NCI-H524 (cell line): ENCODE measurements at regions not wholly inside any gene's neighbourhood (a gene's known extent, or its start where the extent isn't known, plus 50 kb on each side); places are given as distances from the start of the nearest gene placed in this dataset.
A peak's percentile ranks its signal among the peaks of the same experiment; 100 is the strongest.

Source experiments
- DNase-seq, 2 experiments: peaks; one replicate each; lab custom pipeline; 2025; lab: John Stamatoyannopoulos, UW

DNA sequence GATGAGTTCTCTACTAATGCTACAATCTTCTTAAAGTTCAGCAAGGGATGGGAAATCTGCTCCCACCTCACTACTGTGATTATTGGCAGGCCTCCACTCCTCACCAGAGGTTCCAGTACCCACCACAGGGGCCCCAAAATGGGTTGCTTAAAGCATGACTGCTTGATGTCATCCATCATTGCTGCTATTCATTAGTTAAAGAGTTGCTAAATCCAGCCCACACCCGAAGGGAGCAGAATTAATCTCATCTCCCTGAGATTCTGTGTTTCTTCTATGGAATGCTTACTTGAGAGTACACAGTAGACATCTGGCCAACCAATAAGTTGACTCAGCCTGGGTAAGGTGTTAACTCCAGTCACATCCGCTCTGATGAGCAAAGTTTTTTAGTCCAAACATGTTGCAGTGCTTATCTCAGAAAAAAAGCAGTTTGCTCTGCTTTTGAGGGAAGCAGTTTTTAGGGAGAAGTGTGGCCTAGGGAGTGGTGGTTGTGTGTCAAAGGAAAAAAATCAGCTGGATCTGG is 690.2 kb upstream of the POU3F3 start:
- peak in 1 of 2 experiments; percentile 22 for DNase-seq

DNA sequence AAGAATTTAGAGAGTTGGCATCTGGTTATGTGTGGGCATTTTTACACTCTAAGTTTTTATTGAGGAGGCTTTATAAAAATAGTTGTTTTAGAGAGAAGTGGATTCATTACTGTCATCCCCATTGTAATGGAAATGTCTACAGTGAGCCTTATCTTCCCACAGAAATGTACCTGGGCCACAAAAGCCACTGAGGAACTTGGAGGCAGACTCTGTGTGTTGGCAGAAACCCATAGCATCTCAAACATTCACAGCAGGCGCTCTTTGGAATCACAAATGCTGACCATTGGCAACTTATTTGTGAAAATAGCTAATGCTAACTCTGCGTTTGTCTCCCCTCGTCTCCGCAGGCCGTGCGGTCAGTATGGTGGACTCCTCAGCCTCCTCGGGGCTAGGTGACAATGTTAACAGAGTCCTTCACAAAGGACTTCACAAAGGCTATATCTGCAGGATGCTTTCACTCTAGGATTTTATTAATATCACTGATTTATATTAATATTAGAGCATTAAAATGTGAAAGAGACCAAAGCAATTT is 689.1 kb upstream of the POU3F3 start:
- no peak for DNase-seq

DNA sequence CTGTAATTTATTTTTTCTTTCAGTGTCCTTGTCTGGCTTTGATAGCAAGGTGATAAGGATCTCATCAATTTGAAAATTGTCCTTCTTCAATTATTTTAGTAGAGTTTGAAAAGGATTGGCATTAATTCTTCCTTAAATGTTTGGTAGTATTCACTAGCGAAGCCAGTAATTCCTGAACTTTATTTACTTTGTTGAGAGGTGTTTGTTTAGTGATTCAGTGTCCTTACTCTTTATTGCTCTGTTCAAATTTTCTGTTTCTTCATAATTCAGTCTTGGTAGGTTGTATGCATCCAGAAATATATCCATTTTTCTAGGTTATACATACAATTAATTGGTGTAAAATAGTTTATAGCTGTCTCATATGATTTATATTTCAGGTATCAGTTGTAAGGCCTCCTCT is 676.7 kb upstream of the POU3F3 start:
- no peak for DNase-seq

DNA sequence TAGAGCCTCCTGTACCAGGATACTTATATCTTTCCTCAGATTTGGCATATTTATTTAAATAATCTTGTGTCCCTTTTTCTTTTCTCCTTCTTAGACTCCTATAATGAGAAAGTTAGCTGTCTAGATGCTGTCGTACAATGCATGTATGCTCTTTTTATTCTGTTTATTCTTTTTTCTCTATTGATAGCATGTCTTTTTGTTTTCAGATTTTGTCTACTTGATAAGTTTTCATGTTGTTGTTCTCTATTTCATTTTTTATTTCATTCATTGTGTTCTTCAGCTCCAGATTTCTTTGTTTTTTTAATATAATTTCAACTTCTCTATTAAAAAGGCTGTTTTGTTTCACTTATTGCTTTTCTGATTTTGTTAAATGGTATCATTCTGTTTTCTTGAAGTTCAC is 674.3 kb upstream of the POU3F3 start:
- no peak for DNase-seq

DNA sequence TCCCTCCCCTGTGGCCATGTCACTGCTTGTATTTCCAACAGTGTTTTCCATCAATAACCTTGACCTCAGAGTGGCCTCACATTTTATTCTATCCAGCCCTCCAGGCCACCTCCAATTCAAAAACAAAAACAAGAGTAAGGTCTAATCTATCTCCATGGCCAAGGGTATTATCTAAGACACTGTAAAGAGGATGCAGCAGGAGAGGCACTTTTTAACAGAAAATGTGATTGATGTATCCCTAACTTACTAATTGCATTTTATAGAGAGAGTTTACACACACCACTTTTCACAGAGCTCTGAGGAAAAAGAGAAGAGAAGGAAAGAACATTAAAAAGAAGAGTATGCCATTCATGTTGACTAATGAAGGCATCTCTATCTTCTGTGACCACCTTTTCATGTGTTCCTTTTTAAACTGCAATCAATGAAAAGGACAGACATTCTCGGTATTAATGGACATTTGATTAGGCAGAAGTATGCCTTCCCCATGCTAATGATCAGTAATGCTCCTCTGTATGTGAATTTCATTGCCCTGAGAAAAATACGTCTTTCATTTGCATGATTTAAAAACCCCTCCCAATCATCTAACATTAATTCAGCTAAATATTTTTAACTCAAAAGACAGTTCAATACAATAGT is 653.3 kb upstream of the POU3F3 start:
- DNase-seq = no peak

DNA sequence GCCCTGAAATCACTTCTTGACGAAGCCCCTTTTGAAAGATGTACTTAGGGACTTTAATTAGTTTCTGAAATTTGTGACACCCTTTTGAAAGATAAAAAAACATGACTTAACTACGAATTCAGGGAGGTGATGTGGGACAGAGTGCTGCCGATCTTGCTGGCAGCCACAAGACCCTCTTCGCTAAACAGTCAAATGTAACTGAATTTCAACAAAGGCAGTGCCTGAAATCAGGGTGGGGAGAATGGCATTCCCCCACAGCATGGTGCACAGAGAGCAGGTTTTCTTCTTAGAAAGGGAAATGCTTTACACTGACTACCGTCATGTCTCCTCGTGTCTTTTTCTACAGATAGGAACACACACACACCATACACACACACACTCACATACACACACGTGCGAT is 640.2 kb upstream of the POU3F3 start:
- DNase-seq = no peak

DNA sequence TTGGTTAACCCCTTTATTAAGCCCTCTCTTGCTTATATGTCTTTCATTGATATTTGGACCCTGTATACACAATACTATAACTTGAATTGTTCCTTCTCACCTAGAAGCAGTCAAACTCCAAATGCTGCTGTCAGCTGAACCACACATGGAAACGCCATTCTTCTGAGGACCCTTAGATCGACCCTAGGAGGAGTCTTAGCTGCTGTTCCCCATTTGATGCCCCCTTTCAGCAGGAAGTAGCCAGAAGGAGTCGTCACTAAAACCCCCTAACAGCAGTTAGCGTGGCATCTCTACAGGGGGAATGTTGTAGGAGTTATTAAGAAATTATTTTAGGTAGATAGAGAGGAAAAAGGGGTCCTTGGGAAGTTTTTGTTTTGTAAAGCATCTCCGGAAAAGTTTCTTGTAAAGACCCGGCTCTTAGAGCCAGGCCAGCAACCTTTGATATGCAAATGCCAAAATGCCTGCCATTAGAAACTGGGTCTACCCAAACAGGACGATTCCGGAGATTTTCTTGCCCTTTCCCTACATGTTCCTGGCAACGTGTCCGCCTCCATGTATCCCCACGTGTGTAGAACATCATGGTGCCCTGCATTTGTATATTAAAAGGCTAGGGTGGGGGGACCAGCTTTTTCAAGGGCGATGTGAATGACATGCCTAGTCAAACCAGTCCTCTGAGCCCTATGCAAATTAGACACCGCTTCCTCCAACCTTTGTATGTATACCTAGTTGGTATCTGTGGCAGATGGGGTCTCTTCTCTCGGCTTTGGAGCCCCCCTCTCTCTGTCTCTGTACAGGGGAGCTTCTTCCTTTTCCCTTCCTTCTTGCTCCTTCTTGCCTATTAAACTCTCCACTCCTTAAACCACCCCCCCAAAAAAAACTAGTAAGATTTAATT is 638.4 kb upstream of the POU3F3 start:
- DNase-seq = no peak

DNA sequence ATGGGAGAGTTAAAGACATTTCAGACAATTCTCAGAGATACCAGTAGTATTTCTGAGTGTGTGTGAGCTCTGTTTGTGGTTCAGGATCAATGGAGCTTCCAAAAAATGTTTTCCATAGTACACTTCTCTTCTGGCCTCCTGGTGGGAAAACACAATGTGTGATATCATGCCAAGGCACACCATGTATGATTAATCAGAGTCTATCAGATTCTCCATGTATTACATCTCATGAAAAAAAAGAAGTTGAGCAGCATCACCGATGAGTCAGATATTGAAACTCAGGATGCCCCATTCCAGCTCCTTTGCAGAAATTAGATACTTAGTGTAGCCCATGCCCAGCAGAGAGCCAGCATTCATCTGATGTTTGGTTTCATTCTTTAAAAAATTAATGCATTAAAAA is 620.3 kb upstream of the POU3F3 start:
- no peak for DNase-seq

DNA sequence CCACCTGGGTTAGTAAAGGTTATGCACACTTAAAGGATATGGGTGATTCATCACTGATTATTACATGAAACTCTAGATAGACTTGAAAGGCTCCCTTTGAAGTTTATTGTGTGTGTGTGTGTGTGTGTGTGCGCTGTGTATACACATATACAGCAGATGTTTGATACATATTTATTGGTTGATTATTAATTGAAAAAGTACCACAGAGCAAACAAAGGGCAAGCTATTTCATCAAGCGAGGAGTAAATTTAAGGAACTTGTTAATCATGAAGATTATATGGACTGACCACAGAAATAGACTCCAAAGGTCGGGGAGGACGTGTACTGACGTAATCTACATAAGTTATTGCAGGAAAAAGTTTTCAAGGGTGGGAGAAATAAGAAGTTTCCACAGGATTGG is 617.4 kb upstream of the POU3F3 start:
- DNase-seq = no peak

DNA sequence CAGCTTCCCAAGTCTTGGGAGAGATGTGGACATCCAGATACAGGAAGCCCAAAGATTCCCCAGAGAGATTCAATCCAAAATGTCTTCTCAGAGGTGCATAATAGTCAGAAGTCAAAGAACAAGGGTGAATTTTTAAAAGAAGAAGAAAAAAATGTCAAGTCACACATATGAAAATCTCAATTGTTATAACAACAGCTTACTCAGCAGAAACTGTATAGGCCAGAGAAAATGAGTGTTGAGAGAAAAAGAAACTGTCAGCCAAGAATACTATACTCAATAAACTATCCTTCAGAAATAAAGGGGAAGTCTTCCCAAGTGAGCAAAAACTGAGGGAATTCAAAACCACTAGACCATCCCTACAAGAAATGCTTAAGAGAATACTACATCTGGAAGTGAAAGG is 612.9 kb upstream of the POU3F3 start:
- DNase-seq = no peak

DNA sequence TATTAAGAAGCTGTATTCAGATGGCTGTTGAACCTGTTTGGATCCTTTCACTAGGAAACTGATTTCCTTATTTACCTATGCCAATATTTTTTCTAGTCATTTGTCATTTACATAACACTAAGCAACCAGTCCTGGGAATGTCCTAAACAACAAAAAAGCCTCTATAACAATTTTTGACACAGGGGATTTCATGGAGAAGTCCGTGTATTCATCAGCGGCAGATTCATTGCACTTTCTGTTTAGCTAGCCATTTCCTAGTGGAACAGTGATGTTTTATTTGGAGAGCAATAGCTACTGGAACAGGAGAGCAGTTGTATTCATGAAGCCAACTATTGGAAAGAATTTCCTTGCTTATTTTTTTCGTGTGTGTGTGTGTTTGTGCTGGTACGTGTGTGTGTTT is 604.3 kb upstream of the POU3F3 start:
- no peak for DNase-seq

DNA sequence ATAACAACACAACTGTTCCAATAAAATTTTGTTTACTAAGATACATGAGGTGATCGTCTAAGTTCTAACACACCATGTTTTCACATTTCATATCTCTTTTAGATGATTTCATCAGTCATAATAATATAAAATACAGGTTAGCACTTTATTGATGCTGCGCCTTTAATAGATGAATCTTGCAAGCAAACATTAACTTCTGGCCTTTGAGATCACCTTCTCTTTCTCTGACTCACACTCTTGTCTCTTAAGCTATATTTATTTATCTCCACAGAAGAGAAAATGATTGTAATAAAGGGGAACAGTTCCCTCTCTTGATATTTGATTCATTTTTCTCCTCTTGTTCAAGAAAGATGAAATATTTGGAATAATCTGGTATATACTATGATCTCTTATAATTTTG is 603.3 kb upstream of the POU3F3 start:
- no peak for DNase-seq

DNA sequence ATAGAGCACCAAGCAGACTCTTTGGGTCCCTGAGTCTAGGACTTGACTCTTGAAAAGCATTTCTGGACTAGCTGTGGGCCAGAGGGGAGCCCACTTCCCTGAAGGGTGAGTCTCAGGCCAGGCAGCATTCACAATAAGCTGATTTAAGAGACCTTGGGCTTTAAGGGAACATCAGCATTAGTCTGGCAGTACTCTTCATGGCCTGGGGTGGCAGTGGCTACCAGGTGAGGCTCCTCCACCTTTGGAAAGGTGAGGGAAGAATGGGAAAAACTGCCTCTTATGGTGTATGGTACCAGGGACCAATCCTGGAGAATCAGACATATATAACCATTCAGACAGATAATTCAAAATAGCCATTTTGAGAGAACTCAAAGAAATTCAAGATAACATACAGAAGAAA is 599.9 kb upstream of the POU3F3 start:
- DNase-seq = no peak

DNA sequence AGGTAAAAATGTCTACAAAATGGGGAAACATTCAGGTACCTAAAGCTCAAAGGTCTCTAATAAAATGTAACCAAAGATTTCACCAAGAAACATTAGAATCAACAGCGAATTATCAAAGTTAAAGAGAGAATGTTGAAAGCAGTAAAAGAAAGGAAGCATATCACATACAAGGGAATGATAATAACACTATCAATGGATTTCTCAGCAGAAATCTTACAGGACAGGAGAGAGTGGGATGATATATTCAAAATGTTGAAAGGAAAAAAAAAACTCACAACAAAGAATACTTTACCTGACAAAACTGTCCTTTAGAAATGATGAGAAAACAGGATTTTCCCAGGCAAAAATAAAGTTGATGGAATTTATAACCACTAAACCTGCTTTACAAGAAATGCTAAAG is 591.2 kb upstream of the POU3F3 start:
- DNase-seq = no peak

DNA sequence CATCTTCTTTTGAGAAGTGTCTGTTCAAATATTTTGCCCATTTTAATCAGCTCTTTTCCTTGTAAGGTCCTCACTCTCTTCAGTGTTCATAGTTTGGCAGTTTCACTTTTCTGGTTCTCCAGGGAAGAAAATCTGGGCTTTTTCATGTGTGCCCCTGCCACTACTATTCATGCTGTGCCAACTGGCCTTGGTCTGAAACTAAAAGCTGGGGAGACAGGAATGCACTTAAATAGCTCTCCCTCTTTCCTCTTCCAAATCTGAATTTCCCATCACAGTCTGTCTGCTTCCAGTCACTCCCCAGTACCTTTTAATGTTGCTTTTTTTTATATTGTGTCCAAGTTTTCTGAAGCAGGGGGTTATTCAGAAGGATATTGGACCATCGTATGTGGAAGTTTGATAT is 574.3 kb upstream of the POU3F3 start:
- no peak for DNase-seq

DNA sequence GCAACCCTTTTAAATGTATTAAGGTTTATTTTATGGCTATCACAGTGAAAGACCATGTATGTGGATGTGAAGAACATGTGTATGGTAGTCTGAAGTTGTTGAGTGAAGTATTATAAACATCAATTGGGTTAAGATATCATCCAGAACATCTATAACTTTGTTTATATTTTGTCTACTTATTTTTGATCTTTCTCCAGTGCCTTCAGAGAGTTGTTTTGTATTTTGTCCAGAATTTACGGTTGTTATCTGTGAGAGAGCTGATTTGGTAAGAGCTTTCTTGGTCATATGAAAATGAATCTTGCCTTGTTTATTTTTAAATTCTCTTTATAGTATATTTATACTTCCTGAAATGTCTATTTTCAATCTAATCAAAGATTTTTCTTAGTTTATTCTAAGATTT is 573.7 kb upstream of the POU3F3 start:
- no peak for DNase-seq

DNA sequence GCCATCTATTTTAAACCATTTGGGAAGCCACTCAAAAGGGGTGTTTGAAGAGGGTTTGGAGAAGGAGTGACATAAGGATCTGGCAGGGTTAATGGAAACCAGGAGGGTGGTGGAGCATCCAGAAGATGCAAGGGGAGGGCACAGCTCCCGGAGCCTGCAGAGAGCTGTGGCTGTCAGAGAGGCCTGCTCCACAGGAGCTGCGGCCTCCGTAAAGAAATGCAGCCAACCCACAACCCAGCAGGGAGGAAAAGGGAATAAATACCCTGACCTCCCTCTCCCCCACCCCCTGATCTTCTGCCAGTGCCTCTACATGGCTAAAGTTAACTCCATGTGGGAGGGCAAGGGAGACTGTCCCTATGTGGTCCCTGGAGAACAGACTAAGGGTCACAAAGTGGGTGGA is 567.1 kb upstream of the POU3F3 start:
- peak in 1 of 2 experiments; percentile 45 for DNase-seq

DNA sequence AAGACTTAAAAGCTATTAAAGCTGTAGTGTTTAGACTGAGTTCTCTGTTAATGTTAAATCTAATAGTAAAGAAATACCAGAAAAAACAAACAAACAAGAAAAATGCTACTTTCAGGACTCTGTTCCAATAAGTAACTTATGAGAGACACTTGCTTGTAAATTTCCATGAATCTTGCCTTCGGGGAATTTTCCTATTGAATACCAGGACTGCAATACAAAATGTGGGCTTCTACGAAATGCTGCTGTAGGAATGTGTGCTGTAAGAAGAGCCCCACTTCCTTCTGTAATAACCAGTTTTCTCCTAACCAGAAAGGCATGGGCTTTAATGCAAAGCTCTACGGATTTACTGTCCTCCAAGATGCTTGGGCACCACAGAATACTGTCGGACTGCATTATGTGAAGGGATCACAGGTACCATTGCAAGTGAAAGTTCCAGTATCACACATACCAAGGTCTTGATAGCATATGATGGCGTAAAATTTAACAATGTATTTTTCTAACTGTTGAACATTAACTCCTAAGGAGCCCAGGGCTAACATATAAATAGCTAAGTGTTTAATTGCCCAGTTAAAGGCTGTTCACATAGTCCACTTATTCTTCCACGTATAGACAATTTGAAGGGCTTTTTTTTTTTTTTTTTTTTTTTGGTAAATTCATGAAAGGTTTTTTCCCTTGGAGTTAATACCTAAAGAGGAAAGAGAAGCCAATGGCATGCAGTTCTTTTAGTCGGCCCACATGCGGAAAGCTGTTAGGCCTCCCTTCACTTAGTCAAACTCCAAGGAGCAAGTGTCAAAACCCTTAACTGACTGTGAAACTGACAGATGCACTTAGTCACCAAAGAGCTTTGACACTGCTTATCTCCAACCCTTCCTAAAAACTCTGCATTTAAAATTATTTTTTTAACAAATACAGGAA is 564.0 kb upstream of the POU3F3 start:
- DNase-seq = no peak

DNA sequence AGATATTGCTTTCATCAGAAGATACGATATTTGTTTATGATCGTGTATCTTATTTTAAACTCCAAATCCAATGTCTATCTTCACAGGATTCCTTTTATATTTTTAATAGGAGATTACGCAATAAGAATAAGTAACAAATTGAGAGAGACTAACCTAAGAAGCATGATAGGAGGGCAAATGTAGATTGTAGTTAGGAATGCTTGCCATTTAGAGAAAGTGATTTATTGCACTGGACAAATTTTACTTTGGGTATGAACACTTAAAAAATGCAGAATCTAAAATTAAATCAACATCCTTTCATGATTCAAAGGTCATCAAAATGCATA is 563.4 kb upstream of the POU3F3 start:
- no peak for DNase-seq

DNA sequence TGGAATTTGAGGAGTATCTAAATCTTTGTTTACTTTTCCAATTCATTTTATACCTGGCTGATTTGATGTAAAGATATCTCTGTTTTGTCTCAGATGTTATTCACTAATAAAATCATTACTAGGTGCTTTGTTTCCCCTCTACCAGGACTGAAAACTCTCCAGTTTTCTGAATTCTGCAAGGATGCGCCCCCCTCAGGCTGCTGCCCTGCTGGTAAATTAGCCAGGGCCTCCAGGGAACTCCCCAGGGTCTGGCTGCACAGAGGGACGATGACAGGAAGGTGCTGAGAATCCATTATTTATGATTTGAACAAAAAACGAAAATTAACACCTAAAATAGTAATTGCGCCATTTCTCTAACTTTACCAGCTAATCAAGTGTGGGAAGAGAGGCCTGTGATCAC is 541.2 kb upstream of the POU3F3 start:
- no peak for DNase-seq

DNA sequence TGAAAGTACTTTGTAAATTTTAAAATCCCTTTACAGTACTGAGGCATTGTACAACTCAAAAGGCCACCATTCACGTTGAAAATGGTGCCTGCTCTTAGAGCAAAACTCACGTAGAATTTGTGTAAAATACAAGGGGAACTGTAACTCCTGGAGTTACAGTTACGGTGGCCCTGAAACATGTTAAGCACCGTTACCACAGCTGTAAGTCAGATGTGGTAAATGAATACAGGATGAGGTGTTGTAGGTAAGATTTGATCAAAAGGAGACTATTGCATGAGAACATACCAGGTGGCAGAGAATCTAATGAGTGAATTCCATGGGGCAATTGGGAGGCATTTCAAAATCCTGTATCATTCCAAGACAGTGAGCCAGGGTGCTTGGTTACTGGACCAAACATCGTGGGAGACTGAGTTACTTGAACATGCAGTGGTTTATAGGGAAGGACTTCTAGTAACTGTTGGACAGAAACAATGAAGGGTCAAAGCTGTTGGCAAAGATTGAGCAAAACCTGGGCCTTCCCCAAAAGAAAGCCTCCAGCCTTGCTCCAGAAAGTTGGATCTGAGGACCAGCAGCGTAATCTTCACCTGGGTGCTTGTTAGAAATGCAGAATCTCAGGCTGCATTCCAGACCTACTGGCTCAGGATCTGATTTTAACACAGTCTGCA is 535.8 kb upstream of the POU3F3 start:
- DNase-seq = no peak
